ENCODE measurements at regions not wholly inside any gene's neighbourhood (a gene's known extent, or its start where the extent isn't known, plus 50 kb on each side); places are given as distances from the start of the nearest gene placed in this dataset.
"Not testable (repeated sequence)": the region's sequence is repeated elsewhere in the genome, so short reads cannot be mapped to it uniquely, and the experiment has no call there.

DNA sequence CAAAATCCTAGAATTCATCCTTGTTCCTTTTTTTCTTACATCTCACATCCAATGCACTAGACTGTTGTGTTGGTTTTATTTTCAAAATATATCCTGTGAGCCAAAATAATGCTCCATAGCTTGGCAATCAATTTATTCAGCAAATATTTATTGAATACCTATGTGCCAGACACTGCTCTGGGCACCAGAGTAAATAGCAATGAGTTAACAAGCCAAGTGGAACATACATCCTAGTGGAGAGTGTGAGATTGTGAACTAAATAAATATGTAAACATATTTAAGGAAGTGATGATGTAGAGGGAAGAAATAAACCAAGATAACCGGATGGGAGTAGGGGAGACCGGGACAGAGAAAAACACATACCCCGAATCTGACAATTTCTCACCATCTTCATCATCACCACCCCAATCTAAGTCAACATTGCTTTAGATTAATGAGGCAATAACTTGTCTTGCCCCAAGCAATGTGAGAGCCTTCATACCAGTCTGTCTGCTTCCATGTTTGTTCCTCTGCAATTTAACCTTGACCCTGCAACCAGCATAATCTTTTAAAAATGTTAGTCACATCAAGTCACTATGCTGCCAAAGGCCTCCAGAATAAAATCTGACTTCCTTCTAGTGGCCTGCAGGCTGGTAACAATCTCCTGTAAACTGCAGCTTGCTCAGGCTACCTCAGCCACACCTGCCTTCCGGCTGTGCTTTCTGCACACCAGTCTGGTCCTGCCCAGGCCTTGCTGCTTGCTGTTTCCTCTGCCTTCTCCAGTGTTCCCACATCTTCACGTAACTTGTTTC lies 199.2 kb downstream of the DLEU7 start:
- DNase-seq (ENCODE audit: low read depth in 2 of 2), result no peak

DNA sequence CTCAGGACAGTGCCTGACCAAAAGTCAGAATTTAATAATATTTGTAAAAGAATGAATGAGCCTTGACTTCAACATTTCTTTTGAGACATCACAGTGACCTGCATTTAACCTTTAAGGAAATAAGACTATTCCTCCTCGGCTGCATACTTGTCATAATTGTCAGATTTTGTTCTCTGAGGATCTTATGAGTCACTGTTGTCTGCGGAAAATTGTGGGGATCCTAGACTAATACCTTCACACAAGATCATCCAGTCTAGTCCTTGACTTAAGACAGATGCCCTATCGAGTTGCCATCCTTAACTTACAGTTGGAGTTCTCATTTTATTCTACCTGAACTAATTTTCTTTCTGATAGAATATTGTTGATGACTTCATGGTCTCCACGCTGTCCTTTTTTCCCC lies 198.4 kb downstream of the DLEU7 start:
- no peak for DNase-seq (ENCODE audit: low read depth in 2 of 2)

DNA sequence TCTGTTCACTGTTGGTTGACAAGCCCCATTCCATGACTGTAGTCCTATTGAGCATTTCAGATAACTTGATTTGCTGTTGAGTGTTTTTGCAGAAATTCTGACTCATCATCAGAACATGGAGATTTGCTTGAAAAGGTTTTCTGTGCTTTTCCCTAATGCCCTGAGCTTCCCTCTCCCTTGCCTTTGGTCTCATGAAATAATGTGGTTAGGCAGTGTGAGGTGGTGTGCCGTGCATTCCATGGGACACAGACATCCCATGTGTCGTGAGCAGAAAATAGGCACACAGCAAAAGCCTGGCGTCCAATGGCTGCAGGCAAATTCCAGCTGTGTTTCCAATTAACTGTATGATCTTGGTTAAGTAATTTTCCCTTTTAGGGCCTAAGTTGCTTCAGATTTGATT lies 197.4 kb downstream of the DLEU7 start:
- no peak for DNase-seq (ENCODE audit: low read depth in 2 of 2)

DNA sequence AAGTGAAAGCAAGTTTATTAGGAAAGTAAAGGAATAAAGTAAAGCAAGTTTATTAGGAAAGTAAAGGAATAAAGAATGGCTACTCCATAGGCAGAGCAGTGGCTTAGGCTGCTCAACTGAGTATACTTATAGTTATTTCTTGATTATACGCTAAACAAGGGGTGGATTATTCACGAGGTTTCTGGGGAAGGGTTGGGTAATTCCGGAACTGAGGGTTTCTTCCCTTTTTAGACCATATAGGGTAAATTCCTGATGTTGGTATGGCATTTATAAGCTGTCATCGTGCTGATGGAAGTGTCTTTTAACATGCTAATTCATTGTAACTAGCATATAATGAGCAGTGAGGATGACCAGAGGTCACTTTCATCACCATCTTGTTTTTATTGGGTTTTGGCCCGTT lies 194.3 kb downstream of the DLEU7 start:
- DNase-seq (ENCODE audit: low read depth in 2 of 2), result no peak

DNA sequence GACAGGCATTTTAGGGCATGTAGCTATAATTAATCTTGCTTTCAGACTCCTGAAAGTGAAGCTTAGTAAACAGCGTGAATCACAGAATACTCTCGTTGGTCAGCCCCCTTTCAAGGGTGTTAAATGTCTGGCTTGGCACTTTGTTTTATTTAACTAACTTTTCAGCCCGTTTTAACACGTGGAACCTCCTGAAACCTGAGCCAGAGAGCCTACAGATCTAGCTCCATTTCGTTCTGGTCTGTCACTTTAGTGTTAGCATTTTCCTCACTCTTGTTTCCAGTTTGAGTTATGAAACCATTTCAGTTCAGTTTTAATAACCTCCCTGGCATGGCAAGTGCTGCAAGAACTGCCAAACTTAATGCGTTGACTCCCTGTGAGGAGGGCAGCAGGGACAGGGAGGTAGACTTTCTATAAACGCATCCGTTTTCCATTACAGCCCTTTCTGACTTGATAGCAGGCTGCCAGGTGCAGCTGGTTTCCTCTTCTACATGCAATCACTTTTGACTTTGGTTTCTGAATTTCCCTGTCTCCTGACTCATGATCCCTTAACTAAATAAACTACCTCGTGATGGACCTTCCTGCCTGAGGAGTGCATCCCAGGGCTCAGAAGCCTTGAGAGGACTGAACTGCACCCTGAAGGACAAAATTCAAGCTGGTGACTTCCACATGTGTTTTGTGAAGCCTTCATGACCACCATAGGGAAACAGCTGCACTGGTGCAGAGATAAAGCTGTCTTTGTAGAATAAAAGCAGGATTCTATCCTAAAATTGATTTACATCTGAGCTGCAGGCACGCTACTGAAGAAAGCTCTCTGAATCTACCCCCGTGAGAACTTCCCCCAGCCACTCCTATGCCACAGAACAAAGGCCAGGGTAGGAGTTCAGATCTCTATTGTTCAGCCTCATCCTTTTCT lies 192.6 kb downstream of the DLEU7 start:
- no peak for DNase-seq (ENCODE audit: low read depth in 2 of 2)

DNA sequence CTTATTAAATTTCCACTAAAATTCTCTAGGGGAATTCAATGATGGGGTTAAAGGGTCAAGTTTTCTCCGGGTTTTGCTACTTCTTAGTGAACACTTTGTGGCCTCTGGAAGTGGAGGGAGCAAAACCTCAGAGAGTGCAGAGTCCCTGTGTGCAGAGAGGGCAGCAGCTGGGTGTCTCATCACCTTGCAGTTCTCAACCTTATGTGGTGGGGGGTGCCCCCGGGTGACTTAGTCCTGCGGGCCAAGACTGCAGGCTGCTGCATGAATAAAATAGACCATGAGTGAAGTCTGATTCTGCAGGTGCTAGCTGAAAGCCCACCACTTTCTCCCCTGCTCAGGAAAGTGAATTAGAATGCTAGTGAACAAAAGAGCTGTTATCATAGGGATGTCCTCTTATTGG lies 191.6 kb downstream of the DLEU7 start:
- no peak for DNase-seq (ENCODE audit: low read depth in 2 of 2)

DNA sequence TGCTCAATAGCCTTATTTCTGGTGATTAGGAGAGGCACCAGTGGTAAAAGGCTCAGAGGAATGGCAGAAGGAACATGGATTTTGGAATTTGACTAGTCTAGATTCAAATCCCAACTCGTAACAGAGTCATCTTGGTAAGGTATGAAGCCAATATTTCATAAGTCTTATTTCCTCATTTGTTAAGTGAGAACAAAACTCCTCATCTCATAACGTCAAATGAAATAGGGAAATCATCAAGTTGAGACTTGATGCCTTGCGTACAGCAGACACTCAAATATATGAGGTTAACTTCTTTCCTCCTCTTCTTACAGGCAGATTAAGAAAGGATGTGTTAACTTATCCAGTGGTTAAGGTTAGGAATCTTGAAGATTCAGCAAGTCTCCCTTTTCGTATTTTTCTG lies 189.2 kb downstream of the DLEU7 start:
- DNase-seq (ENCODE audit: low read depth in 2 of 2), result no peak

DNA sequence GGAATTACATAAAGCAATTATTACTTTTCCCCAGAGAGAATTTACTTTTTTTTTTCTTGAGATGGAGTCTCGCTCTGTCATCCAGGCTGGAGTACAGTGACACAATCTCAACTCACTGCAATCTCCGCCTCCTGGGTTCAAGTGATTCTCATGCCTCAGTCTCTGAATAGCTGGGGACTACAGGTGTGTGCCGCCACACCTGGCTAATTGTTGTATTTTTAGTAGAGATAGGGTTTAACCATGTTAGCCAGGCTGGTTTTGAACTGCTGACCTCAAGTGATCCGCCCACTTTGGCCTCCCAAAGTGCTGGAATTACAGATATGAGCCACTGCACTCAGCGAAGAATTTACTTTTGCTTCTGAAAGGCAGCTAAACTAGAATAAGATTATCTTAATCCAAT lies 181.6 kb downstream of the DLEU7 start:
- DNase-seq (ENCODE audit: low read depth in 2 of 2), result not testable (repeated sequence)

DNA sequence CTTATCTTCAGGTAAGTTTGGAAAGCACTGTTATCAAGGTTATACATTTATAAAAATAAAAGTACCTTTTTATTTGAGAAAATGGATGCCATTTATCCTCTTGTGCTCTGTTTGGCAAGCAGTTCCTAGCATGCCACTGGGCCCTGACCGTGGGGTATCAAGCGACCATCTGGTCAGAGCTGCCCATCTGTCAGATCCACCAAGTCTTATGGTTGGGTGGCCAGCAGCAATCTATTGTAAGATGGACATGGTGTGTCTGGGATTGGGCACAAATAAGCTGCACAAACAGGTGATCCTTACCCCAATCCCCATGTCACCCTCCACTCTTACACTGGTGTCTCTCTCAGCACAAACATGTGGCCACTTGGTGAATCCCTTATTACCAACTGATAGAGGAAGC lies 178.5 kb downstream of the DLEU7 start:
- DNase-seq (ENCODE audit: low read depth in 2 of 2), result no peak

DNA sequence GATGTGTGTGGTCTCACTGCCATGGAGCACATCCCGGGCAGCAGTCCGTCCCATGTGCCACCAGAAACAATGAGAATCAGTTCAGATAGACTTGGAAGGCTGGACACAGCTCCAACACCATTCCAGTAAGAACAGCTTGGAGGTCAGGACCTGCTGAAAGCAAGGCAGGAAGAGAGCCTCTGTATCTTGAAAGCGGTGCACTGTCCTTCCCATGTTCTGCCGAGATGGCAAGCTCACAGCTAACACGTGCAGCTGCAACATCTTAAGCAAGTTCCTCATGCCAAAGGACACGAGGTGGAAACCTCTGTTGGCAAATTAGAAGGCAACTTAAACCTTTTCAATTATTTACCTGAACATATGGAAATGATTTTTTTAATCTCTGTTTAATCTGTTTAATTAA lies 175.4 kb downstream of the DLEU7 start:
- no peak for DNase-seq (ENCODE audit: low read depth in 2 of 2)

DNA sequence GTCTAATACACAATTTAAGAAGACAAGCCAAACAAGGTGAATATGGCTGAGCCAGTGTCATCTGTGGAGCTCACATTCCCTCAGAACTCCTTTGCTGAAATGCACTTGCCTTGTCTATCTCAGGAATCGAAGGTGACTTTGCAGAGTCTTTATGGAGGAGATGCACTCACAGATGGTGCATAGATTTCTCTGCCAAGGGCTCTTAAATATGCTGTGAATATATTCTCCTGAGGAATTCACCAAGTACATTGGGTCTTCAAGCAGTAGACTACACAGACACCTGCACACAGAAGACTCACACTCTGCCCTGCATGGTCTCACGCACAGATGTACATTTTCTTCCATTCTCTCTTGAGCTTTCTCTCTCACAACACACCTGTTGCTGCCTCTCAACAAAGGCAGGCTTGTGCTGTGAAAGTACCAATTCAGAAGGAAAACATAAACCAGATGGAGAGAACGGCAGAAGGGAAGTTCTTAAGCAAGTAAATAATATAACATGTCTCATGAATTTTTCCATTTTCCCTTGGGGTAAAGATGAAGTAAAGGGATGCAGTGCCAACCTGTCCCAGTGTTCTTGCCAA lies 174.7 kb downstream of the DLEU7 start:
- DNase-seq (ENCODE audit: low read depth in 2 of 2), result no peak

DNA sequence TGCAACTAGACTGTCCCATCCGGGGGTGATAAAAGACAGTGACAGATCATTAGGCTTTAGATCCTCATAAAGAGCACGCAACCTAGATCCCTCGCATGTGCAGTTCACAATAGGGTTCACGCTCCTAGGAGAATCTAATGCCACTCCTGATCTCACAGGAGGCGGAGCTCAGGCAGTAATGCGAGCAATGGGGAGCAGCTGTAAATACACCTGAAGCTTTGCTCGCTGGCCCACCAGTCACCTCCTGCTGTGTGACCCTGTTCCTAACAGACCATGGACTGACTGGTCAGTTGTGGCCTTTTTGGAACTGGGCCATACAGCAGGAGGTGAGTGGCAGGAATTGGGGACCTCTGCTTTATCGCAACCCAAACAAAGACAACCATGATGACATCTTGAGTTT lies 173.2 kb downstream of the DLEU7 start:
- no peak for DNase-seq (ENCODE audit: low read depth in 2 of 2)

DNA sequence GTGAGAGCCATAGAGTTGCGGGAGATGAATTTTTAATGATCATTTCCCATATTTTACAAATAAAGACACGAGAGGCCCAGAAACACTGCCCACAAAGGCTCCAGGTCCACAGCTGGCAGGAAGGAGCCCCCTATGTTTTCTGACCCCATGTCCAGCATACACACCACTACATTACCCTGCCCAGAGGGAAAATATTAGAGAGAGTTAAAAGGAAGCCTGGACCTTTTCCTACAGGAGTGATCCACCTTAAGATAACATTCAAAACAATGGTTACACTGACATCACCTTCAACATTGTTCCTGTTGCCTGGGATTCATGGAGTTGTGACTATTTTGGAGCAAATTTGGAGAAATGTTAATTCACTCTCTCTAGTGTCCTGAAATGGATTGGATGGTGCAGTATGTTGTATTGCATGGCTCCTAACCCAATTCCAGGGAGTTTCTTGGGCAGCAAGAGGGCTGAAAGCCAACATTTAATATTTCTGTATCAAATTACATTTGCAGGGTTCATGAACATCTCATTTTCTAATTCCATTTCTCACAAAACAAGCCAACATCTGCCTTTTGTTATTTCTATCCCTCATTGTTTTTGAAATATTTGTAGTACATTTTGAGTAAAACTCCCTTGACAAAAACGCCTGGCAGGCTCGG lies 172.5 kb downstream of the DLEU7 start:
- DNase-seq (ENCODE audit: low read depth in 2 of 2), result no peak

DNA sequence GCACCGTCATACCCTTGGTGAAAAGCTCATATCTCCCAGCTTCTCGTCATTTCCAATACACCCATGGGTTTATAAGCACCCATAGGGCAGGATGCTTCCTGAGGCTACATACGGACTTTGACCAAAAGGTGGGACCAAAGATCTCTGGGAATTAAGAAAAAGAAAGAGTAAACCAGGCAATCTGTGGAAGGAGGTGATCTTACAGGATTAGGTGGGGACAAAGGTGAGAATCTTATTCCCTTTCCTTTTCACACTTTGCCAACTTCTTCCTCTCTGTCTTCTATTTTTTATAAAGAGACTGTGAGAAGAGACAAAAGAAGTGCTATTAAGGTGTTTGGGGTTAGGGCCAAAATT lies 172.0 kb downstream of the DLEU7 start:
- DNase-seq (ENCODE audit: low read depth in 2 of 2), result no peak

DNA sequence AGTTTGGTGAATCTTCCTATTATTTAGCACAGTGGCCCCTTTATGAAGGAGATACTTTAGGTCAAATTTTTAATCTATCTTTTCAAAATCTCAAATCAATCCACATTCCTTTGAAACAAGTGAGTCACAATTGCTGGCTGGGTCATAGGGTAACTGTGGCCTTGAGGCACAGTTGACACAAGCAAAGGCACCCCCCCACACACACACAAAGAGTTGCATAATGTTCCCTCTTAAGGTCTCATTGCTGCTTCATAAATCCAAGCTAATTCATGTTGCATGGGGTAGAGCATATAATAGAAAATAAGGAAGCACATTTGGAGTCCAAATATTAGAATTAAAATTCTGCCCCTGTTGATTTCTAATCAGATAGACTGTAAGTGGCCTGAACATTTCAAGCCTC lies 171.5 kb downstream of the DLEU7 start:
- no peak for DNase-seq (ENCODE audit: low read depth in 2 of 2)

DNA sequence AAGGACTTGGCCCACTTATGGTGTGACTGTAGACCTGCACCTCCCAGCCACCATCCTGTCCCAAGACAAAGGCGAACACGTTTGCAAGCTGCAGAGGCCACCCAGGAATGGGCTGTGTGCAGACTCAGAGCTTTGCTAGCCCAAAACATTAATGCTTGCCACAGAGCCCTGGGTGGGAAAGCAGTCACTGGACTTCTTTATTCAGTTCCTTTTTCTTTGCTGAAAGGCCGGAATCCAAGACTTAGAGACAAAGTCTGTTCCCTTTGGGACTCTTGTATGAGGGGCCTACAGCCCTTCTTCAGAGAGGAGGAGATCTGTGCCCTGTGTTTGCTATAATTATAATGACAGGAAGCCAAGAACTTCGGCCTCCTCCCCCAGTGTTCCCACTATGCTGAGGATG lies 167.8 kb downstream of the DLEU7 start:
- DNase-seq (ENCODE audit: low read depth in 2 of 2), result no peak

DNA sequence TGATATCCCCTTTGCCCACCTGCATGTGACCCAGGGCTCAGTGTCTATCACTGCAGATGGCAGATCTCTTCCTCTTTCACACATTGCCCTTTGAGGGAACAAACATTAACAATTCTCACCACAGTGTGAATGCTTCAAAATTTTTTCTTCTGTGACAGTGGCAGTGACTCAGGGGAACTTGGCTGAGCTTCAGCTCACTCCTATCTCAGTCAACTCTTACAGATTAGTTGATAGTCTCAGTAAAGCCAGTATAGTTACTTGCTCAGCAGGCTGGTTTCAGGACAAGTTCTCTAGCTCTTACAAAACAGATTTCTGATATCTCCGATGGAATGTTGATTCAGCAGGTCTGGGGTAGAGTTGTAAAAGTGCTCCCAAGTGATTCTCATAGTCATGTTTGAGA lies 166.9 kb downstream of the DLEU7 start:
- DNase-seq (ENCODE audit: low read depth in 2 of 2), result no peak

DNA sequence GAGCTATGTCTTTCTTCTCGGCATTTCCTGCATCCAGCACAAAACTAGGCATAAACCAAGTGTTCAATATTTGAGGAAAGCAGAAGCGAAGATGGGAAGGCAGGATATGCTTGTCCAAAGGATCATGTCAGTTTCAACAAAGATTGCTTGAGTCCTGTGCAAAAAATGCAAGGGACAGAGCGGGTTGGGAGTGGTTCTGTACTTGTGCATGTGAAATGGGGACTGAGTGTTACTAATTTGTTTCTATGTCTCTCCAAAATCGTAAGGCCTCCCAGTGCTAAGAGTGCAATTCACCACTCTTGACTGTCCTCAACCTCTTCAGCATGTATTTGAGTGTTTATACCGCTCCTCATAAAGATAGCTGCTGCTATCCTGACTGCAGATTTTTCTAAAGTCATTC lies 166.2 kb downstream of the DLEU7 start:
- DNase-seq (ENCODE audit: low read depth in 2 of 2), result no peak

DNA sequence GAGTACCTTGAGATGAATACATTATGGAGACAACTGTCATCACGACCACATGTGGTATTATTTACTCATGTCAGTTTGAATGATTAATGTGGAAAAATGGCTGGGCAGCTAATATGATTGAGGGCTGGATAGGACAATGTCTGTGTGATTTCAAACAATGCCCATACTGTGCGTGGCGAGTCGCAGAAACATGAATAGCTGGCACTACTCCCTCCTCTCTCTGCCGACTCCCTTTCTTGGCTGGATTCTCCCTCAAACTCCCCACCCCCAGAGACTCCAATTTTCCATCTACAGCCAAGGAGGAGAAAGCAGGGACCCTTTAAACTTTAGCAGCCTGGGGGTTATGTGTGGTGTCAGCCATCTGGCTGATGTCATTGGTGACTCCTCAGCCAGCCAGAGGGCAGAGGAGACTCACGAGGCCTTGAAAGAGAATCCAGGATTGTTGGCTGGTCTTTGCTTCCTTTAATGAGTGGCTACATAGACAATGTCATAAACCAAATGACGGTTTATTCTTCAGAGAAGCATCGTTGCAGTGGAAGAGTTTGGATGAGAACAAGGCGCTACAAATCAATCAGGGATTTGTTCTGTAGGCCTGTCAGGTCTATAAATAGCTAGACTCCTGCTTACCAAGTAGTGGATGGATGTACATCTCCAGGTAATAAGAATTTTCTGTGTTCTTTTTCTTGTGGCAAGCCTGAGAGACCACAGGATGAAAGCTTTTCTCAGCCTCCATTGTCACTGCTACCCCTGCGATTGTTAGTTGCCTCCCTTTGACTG lies 165.6 kb downstream of the DLEU7 start:
- no peak for DNase-seq (ENCODE audit: low read depth in 2 of 2)

DNA sequence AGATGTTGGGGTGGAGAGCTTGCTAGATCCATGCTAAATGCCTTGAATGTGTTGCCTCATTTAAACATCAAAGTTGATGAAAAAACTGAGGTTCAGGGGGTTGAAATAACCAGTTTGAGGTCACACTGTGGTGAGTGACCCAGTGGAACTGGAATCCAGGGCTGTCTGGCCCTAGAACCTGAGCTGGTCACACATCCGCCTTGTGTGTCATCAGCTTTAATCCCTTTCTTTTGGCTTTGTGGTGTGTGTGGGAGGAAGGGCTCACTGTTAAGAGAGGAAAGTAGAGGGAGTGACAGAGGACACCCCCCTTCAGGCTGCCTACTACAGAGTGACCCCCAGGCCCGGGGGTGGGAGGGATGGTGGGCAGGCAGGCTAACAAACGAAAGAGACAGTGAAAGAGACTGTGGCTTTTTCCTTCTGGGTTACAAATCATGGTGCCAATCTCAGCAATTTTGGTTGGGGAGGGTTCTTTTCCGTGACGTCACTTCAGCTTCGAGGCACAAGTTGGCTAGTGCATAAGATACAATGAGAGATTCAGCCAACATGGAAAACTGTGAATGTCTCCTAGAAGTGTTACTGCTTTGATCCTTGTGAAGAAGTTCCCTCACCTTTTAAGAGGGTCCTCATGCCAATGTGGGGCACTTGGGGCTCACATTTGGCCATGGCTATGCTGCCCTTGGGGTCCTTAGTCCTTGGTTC lies 164.9 kb downstream of the DLEU7 start:
- no peak for DNase-seq (ENCODE audit: low read depth in 2 of 2)

DNA sequence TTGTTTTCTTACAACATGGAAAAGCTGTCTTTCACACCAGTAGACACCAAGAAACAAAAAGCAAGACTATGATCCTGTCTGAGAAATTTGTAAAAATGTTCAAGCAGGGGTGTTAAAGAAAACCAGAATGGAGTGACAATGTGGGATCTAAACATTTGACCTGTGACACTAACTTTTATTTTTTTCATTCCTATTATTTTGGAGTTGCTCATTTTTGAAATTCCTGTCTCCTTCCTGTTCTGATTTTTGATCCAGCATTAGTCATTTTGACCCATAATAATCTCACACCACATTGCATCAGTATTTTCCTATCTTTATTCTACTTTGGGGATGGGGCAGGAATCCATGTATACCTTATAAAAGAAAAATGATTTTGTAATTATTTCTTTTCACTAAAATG lies 164.2 kb downstream of the DLEU7 start:
- DNase-seq (ENCODE audit: low read depth in 2 of 2), result no peak
